ENCODE measurements at regions not wholly inside any gene's neighbourhood (a gene's known extent, or its start where the extent isn't known, plus 50 kb on each side); places are given as distances from the start of the nearest gene placed in this dataset.

DNA sequence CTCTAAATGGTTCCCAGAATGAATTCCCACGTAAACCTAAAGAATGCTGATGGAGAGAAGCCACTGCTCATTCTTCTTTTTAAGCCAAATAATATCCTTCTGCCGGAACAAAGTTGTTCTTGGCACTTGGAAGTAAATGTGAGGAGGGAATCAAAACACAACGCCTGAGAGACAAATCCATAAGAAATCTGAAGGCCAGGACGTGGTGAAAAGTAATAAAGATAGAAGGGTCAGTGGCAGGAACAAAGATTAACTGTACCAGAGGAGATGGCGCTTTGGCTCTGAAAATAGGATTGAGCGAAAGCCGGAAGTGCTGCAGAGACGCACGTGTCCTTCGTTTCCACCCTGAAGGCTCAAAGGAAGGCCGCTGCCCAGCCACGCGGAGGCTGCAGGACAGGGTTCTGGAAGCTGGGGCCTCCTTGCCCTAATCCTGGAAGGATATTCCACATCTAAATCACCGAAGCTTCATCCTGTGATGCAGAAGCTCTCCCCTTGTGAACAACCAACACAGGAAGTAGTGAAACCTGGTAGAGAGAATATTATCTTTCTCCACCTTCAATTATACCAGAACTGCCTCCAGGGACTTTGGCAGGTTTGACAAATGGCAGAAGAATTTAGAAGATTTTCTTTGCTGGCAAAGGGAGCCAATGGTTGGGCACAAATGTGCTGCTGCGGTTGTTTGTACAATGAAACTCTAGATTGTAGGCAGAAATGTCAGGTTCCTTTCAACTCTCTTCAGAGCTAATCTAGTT, 214.6 kb upstream of the SERP2 start:
- no peaks in the 10 kb centered on the region for H3K4me1 ChIP-seq
- H3K4me3 ChIP-seq: no peak overlapping the region
- no peaks in the 10 kb centered on the region for H3K36me3 ChIP-seq (replicated peaks)
- in situ Hi-C loops (cut with MboI; ENCODE audit: low sequenced_read_pairs): no loop called here
- H3K27me3 ChIP-seq (ENCODE audit: low read depth): no peaks in the 10 kb centered on the region
- no peak for DNase-seq (ENCODE audit: low spot score in 2 of 2)
- H3K9me3 ChIP-seq: no peaks in the 10 kb centered on the region

DNA sequence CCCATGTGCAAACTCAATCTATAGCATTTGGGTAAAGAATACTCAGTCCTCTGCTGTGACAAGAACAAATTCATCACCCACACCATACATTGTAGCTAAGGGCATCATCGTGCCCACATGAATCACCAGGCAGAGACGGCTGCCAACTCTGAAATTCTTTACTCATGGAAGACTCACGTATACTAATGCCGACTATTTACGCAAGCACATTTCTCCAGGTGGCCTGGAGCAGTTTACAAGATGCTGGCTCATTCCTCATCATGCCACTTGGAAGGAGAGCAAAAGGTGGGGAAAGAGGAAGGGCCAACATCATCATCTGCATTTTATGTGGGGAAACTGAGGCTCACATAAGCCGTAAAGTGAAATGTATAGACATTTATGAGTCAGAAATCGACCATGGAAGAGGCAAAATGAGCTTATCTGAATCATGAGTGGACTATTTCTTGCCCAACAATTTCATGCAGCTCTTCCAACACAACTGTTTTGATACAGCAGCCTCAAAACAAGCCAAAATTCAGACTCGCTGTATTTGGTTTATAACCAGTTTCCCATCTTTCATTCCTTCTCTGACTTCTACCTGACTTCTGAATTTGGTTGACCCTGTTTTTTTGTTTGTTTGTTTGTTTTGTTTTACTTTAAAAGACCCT, 213.9 kb upstream of the SERP2 start:
- no peaks in the 10 kb centered on the region for H3K36me3 ChIP-seq (replicated peaks)
- no peaks in the 10 kb centered on the region for H3K27me3 ChIP-seq (ENCODE audit: low read depth)
- H3K4me3 ChIP-seq: no peak overlapping the region
- H3K4me1 ChIP-seq: no peaks in the 10 kb centered on the region
- DNase-seq (ENCODE audit: low spot score in 2 of 2): no peak
- H3K9me3 ChIP-seq: no peaks in the 10 kb centered on the region
- in situ Hi-C loops (cut with MboI; ENCODE audit: low sequenced_read_pairs): no loop called here

DNA sequence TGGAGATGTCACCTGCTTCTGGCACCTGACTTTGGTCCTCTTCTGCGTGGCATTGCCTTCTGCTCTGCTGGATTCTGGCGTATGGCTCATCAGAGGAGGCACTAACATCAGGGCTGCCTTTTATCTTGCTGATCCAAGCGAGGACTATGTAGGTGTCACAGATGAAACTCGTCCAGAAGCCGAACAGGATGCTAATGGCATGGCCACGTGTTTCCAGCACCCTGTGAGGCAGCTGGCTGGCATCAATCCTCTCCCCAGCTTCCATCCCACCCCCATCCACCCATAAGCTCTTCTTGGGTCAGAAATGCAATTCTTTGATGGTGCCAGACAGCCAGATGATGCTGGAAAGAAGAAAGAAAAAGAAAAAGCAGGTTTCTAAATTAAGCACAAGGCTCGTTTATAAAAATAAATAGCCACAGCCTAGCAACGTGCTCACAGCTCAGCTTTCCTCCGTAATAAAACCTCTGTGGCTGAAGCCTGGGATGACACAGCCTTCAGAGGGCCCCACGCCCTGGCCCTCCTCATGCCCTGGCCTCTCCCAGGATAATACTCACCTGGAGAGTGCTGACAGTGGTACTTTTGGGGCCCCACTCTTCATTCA, 212.9 kb upstream of the SERP2 start:
- no peaks in the 10 kb centered on the region for H3K4me1 ChIP-seq
- H3K9me3 ChIP-seq: no peaks in the 10 kb centered on the region
- no peaks in the 10 kb centered on the region for H3K27me3 ChIP-seq (ENCODE audit: low read depth)
- H3K36me3 ChIP-seq (replicated peaks): no peaks in the 10 kb centered on the region
- in situ Hi-C loops (cut with MboI; ENCODE audit: low sequenced_read_pairs): no loop called here
- DNase-seq (ENCODE audit: low spot score in 2 of 2): no peak
- no peak overlapping the region for H3K4me3 ChIP-seq

DNA sequence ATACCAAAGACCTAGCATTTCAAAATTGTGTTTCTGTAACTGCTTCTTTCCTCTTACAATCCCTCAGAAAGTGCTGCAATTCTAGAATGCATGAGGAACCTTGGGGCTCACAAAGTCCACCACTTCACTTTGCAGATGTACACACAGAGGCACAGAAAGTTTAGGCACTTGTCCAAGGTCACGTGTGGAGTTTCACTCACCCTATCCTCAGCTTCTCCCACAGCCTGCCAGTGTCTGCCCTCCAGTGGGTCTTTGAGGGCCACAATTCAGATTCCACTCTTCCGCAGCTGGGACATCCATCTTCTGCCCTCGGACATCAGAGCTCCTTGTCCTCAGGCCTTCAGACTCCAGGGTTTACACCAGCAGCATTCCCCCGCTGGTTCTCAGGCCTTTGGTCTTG, 210.5 kb upstream of the SERP2 start:
- no peak for DNase-seq (ENCODE audit: low spot score in 2 of 2)

DNA sequence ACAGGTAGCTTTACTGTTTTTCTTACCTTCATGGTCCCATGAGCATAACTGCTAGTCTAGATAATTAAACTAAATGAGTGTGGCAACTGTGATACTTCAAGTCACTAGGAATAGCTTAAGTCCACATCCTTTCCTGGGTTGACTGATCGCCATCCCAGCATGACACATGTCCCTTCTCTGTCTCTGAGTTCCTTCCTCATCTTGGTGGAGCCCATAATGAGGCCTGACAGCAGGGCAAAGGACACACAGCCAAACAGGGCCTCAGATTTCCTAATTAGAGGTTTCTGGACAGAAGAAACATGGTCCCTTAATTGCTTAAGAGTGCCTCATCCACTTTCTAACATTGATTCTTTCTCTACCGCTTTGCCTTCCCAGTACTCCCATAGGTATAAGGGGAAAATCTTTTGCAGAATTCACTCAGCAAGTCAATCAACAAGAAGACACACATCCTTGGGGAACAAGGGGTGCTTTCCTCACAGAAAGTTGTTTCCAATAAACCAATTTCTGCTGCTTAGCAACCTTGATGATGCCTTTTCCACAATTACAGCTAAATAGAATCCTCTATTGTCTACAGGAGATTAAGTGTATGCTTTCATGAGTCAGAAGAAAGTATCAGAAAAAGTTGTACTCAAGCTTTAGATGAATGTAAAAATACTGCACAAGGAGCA, 208.3 kb upstream of the SERP2 start:
- in situ Hi-C loops (cut with MboI; ENCODE audit: low sequenced_read_pairs): no loop called here
- Histone ChIP-seq H3K4me1 (no peaks in the 10 kb centered on the region), H3K4me3 (no peak overlapping the region), H3K27me3 (ENCODE audit: low read depth) (peaks cover 5% of the 10 kb centered on the region; the same call in 1 of the 2 replicates), H3K36me3 (replicated peaks) (no peaks in the 10 kb centered on the region), H3K9me3 (no peaks in the 10 kb centered on the region)
- DNase-seq (ENCODE audit: low spot score in 2 of 2): no peak

More for the DNA sequence above, 210.5 kb upstream of the SERP2 start:
- Histone ChIP-seq H3K4me1 (no peaks in the 10 kb centered on the region), H3K9me3 (no peaks in the 10 kb centered on the region), H3K27me3 (ENCODE audit: low read depth) (peaks cover 5% of the 10 kb centered on the region; the same call in 1 of the 2 replicates), H3K36me3 (replicated peaks) (no peaks in the 10 kb centered on the region), H3K4me3 (no peak overlapping the region)
- in situ Hi-C loops (cut with MboI; ENCODE audit: low sequenced_read_pairs): no loop called here

DNA sequence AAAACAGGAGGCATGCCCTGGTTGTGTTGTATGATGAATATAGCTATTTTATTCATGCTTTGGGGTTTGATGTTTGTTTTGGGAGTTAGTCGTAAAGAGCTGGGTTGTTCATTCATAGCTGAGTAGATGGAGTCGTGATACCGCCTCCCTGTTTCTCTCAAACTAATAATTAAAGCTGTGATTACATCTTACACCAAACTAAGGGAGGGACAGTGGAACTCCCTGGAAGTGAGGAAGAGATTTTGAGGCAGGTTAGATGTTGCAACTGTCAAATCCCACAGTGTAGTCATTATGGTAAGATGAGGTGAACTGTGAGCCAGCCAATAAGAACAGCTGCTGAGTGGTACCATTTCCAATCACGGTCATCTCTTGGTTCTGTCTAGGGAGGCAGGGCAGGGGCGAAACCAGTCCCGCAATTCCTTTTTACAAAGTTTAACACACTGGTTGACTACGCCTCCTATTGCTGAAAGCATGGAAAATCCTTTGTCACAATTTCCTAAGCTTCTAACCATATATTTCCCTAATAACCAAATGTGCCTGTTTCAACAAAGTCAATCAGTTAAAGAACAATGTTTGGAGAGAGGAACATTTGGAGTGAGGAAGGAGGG, 207.6 kb upstream of the SERP2 start:
- Histone ChIP-seq H3K4me1 (no peaks in the 10 kb centered on the region), H3K4me3 (no peak overlapping the region), H3K27me3 (ENCODE audit: low read depth) (peaks cover 5% of the 10 kb centered on the region; the same call in 1 of the 2 replicates), H3K36me3 (replicated peaks) (no peaks in the 10 kb centered on the region), H3K9me3 (no peaks in the 10 kb centered on the region)
- in situ Hi-C loops (cut with MboI; ENCODE audit: low sequenced_read_pairs): no loop called here
- no peak for DNase-seq (ENCODE audit: low spot score in 2 of 2)

DNA sequence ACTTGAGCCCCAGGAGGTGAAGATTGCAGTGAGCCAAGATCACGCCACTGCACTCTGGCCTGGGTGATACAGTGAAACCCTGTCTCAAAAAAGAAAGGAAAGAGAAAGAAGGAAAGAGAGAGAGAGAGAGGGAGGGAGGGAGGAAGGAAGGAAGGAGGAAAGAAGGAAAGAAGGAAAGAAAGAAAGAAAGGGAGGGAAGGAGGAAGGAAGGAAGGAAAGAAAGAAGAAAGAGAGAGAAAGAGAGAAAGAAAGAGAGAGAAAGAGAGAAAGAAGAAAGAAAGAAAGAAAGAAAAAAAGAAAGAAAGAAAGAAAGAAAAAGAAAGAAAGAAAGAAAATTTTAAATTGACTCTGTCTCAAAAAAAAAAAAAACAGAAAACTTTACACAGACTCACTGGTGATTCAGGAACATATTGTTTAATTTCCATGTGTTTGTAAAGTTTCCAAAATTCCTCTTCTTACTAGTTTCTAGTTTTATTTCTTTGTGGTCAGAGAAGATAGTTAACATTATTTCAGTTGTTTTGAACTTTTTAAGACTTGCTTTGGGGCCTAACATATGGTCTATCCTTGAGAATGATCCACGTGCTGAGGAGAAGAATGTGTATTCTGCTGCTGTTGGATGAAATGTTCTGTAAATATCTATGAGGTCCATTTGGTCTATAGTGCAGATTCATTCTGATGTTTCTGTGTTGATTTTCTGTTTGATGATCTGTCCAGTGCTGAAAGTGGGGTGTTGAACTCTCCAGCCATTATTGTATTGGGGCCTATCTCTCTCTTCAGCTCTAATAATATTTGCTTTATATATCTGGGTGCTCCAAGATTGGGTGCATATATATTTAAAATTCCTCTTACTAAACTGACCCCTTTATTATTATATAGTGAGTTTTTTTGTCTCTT, 204.4 kb upstream of the SERP2 start:
- in situ Hi-C loops (cut with MboI; ENCODE audit: low sequenced_read_pairs): no loop called here

DNA sequence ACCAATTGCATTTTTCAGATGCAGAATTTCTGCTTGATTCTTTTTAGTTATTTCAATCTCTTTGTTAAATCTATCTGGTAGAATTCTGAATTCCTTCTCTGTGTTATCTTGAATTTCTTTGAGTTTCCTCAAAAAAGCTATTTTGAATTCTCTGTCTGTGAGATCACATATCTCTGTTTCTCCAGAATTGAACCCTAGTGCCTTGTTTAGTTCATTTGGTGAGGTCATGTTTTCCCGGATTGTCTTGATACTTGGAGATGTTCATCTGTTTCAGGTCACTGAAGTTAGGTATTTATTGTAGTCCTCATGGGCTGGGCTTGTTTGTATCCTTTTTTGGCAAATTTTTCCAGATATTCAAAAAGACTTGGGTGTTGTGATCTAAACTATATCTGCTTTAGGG, 202.9 kb upstream of the SERP2 start:
- Histone ChIP-seq H3K27me3 (ENCODE audit: low read depth) (peaks cover 5% of the 10 kb centered on the region; the same call in 1 of the 2 replicates), H3K9me3 (no peaks in the 10 kb centered on the region), H3K4me1 (no peaks in the 10 kb centered on the region), H3K36me3 (replicated peaks) (no peaks in the 10 kb centered on the region), H3K4me3 (no peak overlapping the region)
- DNase-seq (ENCODE audit: low spot score in 2 of 2): no peak
- in situ Hi-C loops (cut with MboI; ENCODE audit: low sequenced_read_pairs): no loop called here

More for the DNA sequence above, 204.4 kb upstream of the SERP2 start:
- peaks cover 5% of the 10 kb centered on the region; the same call in 1 of the 2 replicates for H3K27me3 ChIP-seq (ENCODE audit: low read depth)
- H3K4me1 ChIP-seq: no peaks in the 10 kb centered on the region
- H3K36me3 ChIP-seq (replicated peaks): no peaks in the 10 kb centered on the region
- no peak for DNase-seq (ENCODE audit: low spot score in 2 of 2)
- H3K4me3 ChIP-seq: no peak overlapping the region
- no peaks in the 10 kb centered on the region for H3K9me3 ChIP-seq

DNA sequence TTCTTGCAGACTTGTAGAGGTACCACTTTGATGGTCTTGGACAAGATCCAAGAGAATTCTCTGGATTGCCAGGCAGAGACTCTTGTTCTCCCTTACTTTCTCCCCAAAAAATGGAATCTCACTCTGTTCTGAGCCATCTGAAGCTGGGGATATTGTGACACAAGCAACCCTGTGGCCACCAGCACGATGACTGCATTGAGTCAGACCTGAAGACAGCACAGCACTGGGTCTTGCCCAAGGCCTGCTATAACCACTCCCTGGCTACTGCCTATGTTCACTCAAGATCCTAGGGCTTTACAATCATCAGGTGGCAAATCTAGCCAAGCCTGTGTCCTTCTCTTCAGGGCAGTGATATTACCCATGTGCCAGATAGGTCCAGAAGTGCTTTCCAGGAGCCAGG, 202.5 kb upstream of the SERP2 start:
- no peak overlapping the region for H3K4me3 ChIP-seq
- H3K9me3 ChIP-seq: no peaks in the 10 kb centered on the region
- no peak for DNase-seq (ENCODE audit: low spot score in 2 of 2)
- no peaks in the 10 kb centered on the region for H3K4me1 ChIP-seq
- H3K27me3 ChIP-seq (ENCODE audit: low read depth): peaks cover 5% of the 10 kb centered on the region; the same call in 1 of the 2 replicates
- no peaks in the 10 kb centered on the region for H3K36me3 ChIP-seq (replicated peaks)
- in situ Hi-C loops (cut with MboI; ENCODE audit: low sequenced_read_pairs): no loop called here

DNA sequence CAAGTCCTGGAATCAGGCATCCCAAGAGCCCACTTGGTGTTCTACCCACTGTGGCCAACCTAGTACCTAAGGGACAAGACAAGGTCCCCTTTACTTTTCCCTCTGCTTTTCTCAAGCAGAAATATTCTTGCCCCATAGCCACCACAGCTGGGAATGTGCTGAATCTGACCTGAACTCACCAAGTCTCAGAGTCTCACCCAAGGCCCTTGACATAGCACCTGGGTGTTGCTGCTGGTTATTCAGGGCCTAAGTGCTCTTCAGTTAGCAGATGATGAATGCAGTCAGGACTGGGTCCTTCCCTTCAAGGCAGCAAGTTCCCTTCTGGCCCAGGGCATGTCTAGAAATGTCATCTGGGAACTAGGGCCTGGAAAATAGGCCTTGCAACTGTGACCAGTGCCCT, 201.8 kb upstream of the SERP2 start:
- Histone ChIP-seq H3K4me3 (no peak overlapping the region), H3K4me1 (no peaks in the 10 kb centered on the region), H3K9me3 (no peaks in the 10 kb centered on the region), H3K27me3 (ENCODE audit: low read depth) (peaks cover 1% of the 10 kb centered on the region; the same call in 1 of the 2 replicates), H3K36me3 (replicated peaks) (no peaks in the 10 kb centered on the region)
- DNase-seq (ENCODE audit: low spot score in 2 of 2): no peak
- in situ Hi-C loops (cut with MboI; ENCODE audit: low sequenced_read_pairs): no loop called here

DNA sequence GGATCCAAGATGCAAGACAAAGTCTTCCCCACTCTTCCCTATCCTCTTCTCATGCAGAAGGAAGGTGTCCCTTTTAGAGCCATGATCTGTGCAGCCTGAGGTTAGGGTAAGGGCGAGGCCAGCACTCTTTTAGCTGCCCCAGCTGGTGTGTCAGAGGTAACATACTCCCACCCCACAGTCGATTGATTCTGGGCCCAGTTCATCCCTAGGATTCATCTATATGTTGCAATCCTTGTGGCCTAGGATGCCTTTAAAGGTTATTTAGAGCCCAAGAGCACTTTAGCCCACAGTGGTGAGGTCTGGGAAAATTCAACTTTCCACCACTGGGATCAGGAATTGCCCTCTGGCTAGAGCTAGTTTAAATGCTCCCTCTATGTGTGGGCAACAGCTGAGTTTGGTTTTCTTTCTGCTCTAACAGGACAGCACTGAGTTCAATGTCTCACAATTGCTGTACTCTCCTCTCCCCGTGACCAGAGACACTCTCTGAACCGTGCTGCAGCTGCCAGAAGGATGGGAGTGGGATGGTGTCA, 201.3 kb upstream of the SERP2 start:
- H3K4me1 ChIP-seq: no peaks in the 10 kb centered on the region
- no peaks in the 10 kb centered on the region for H3K27me3 ChIP-seq (ENCODE audit: low read depth)
- in situ Hi-C loops (cut with MboI; ENCODE audit: low sequenced_read_pairs): no loop called here
- H3K36me3 ChIP-seq (replicated peaks): no peaks in the 10 kb centered on the region
- no peak for DNase-seq (ENCODE audit: low spot score in 2 of 2)
- H3K4me3 ChIP-seq: no peak overlapping the region
- no peaks in the 10 kb centered on the region for H3K9me3 ChIP-seq

DNA sequence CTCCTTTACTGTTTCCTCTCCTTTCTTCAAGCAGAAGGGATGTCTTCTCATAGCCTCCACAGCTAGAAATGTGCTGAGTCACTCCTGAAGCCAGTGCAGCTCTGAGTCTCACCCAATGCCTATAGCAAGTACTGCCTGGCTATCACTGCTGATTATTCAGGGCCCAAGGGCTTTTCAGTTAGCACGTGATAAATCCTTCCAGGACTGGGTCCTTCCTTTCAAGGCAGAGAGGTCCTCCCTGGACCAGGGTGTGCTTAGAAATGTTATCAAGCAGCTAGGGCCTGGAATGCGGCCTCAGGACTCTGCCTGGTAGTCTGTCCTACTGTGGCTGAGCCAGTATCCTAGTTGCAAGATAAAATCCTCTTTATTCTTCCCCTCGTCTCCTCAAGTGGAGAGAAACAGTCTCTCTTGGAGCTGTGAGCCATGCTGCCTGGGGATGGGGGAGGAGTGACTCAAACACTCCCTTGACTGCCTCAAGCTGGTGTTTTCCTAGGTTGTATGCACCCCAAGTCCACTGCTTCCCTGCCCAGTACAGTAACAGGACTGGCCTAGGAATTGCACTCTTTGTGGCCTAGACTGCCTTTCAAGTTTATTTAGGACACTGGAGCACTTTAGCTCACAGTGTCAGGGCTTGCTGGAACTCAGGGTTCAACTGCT, 198.7 kb upstream of the SERP2 start:
- H3K27me3 ChIP-seq (ENCODE audit: low read depth): no peaks in the 10 kb centered on the region
- in situ Hi-C loops (cut with MboI; ENCODE audit: low sequenced_read_pairs): no loop called here
- no peaks in the 10 kb centered on the region for H3K36me3 ChIP-seq (replicated peaks)
- H3K4me1 ChIP-seq: no peaks in the 10 kb centered on the region
- H3K4me3 ChIP-seq: no peak overlapping the region
- H3K9me3 ChIP-seq: no peaks in the 10 kb centered on the region
- DNase-seq (ENCODE audit: low spot score in 2 of 2): no peak

Data from HAP-1 (cell line).